CD4-positive, alpha-beta T cell treated with Interleukin-12 subunit alpha and Interleukin-12 subunit beta, for 1 hour (primary cell): ENCODE measurements at regions not wholly inside any gene's neighbourhood (a gene's known extent, or its start where the extent isn't known, plus 50 kb on each side); places are given as distances from the start of the nearest gene placed in this dataset.

Experiments used
- DNase-seq: peaks from one replicate; pipeline ENCODE4 v3.0.0-alpha.2; 2020

- no peak for DNase-seq
These were observed 372.7 kb upstream of the HSF2 start for GRCh38 chr6:122026582-122027369.

- no peak for DNase-seq
These were observed 370.4 kb upstream of the HSF2 start for GRCh38 chr6:122028933-122029522.

GRCh38 chr6:122033564-122034181 lies 365.8 kb upstream of the HSF2 start:
- peak; percentile 4 for DNase-seq

DNA sequence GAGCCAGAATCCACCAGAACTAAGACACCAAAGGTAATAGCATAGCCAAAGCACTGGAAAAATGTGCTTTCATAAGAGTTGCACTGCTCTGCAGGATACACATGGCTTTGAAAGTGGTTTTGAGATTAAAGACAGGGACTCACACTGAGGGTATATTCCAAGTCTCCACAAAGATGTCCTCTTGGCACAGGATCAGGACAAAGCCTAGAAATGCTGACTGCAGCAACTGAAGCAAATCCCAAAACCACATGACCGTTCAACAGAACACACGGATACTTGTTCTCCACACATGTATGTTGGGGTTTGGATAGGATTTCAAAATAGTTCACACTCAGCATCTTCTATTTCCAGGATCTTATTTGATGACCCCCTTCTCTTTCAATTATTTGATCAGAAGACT lies 364.3 kb upstream of the HSF2 start:
- no peak for DNase-seq

DNA sequence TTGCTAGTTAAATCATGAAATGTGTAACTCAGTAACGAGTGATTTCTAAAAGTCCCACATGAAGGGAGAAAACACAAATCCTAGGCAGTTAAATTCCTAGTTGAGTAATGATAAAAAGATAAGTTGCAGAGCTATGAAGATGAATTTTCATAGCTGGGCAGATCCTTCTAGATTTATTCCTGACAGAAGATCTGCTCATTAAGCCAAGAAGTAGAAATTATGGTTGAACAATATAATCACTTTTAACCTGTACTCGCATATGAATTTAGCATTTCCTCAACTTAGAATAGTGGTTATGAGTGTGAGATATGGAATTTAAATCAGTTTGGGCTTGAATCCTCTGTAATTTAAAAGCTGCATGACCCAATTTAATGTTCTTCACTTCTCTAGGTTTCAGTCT lies 359.2 kb upstream of the HSF2 start:
- no peak for DNase-seq

DNA sequence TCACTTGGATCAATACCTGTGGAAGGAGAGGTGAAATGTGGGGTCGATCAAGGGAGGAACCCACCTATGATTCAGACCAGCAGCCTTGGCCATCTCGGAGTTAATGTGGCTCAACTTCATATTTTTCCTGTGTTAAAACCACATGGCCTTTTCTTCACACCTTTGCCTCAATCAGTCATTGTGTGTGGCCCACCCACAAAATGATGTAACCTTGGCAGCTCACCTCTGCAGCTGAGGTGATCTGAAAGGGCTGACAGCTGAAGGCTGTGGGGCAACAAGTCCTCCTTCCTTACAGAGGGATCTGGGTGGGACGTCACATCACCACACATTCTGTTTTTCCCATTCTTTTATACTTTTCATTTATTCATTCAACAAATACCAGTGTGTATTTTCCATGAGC lies 357.1 kb upstream of the HSF2 start:
- DNase-seq = no peak

- DNase-seq = no peak
These were observed 356.3 kb upstream of the HSF2 start for GRCh38 chr6:122042960-122043735.

- no peak for DNase-seq
These were observed 350.9 kb upstream of the HSF2 start for GRCh38 chr6:122048570-122048969.

DNA sequence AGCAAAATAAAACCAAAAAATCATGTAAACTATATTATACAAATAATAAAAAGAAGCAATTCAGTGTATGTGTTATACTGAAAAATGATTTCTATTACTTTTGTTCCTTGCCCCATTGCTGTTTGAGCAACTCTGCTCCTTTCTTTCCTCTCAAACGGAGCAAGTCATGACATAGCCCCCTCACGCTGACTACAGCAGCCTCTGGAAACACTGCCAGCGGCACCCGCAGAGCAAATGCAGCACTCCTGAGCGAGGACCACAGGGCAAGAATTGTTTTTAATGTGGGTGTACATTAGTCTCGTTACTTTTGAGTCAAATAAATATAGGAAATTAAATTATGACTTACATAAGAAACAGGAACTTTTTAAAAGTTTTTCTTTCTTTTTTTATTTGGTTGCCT lies 350.1 kb upstream of the HSF2 start:
- DNase-seq = no peak

DNA sequence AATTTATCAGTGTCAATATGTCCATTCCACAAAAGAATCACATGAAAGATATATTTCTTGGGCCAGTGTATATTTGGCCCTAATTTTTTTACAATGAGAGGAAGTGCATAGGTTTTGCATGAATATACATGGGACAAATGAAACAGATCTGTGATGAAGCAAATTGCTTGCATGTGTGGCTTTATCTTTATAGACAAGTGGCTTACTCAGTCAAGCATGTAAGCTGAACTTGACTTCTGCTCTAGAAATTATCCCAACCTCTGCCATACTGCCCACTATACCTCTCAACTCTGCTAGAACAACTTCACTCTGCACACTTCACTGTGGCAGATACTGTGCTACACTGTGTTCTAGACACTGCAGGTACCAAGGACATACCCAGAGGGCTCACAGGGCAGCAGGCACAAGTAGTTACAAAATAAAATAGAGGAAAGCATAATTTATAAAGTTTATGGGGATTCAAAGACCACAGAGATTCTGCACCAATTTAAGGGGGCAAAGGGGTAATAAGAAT lies 349.2 kb upstream of the HSF2 start:
- DNase-seq = no peak

GRCh38 chr6:122052346-122052900 lies 347.0 kb upstream of the HSF2 start:
- DNase-seq = no peak

- DNase-seq = no peak
These were observed 339.5 kb upstream of the HSF2 start for GRCh38 chr6:122059918-122060317.

- DNase-seq = no peak
These were observed 337.6 kb upstream of the HSF2 start for GRCh38 chr6:122061855-122062254.

- DNase-seq = no peak
These were observed 336.4 kb upstream of the HSF2 start for GRCh38 chr6:122063076-122063475.

DNA sequence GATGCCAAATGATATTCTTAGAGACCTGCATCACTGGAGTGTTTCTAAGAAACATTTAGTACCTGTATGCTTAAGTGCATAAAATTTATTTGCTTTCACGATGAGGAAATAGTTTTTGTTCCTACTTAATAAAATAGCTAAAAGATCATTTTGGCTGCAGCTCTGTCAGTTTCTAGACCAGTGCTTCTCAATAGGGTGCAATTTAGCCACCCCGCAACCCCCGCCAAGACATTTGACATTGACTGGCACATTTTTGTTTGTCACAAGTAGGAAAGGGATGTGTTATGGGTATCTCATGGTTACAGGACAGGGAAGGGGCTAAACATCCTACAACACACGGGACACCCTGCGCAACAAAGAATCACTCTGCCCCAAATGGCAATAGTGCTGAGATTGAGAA lies 335.7 kb upstream of the HSF2 start:
- no peak for DNase-seq

DNA sequence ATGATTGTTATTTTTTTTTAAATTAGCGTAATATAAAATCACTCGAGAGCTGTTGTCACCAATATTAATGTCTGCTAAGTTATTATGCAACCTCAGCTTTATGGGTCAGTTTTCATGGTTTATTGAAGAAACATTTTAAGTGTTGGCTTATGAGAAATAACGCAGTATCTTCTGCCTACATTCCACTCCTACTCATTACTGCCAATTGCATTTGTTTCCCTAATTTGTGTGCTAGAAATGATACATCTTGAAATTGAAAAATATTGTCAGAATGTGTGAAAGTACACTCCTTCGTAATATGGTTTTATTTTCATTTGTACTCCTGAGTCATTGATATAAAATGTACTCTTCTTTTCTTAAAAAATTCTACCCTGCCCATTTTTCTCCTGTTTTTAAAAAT lies 333.3 kb upstream of the HSF2 start:
- no peak for DNase-seq

GRCh38 chr6:122068291-122068769 lies 331.1 kb upstream of the HSF2 start:
- DNase-seq = no peak

DNA sequence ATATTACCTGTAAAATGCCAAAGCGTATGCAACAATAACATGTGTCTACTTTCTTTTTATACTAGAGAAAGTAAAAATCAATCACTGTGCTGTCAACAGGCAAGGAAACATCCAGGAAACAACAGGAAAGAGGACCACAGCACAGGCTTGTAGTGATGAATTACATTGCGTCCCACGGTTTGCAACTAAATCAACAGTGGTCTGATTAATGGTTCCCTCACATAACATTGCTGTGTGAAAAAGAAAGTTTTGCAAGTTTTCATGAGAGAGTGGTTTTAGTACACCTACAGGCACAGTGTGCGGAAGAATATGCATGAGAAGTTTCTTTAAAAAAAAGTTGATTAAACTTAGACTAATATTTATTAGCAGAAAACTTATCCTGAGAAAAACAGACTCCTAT lies 329.5 kb upstream of the HSF2 start:
- DNase-seq = no peak

- DNase-seq = no peak
These were observed 327.3 kb upstream of the HSF2 start for GRCh38 chr6:122072014-122072647.

GRCh38 chr6:122075084-122075838 lies 324.2 kb upstream of the HSF2 start:
- DNase-seq = no peak

- no peak for DNase-seq
These were observed 323.5 kb upstream of the HSF2 start for GRCh38 chr6:122075917-122076316.

DNA sequence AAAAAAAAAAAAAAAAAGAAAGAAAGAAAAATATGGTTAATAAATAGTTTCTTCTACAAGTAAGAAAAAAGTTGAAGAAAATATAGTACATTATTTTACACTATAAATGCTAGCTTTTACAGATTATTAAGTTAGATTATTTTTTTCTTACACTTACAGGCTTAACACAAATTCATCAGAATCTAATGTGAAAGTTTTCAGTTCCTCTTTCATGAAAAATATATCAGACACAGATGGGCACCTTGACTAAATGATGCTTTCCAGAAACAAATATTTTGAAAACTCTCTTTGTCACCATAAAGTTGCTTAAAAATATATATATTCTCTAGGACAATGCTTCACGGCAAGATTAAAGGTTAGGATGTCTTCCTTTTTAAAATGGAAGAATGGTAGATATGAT lies 321.8 kb upstream of the HSF2 start:
- no peak for DNase-seq
